ENCODE measurements at regions not wholly inside any gene's neighbourhood (a gene's known extent, or its start where the extent isn't known, plus 50 kb on each side); places are given as distances from the start of the nearest gene placed in this dataset.

- TF ChIP-seq CTCF (IDR thresholded peaks at IDR 0.05): no peak
- TF ChIP-seq EZH2 (IDR thresholded peaks at IDR 0.05; ENCODE audit: borderline replicate concordance, insufficient read depth, low read depth, low read length, poor library complexity, severe bottlenecking): no peak
Measured at GRCh38 chr10:53572799-53573198, 800.2 kb upstream of the MBL2 start.

All from B cell (primary cell).